IMR-90 (cell line): ENCODE measurements at regions not wholly inside any gene's neighbourhood (a gene's known extent, or its start where the extent isn't known, plus 50 kb on each side); places are given as distances from the start of the nearest gene placed in this dataset.

Experiments used
- ATAC-seq: fragments of 200-7000 bp; cut with Tn5 transposase; 2 replicates; pipeline ENCODE4 v1.9.1; 2020; ENCODE audit warnings: low read depth, mild to moderate bottlenecking, moderate library complexity
- BruUV-seq: library from RNA; stranded (reverse); fragments of 400-500 nt; replicated peaks from 2 replicates; lab custom pipeline; 2021; lab: Mats Ljungman, UMichigan
- CTCF ChIA-PET: fragments of 300-600 bp; formaldehyde crosslinking; extraction: SDS; loops from one replicate; lab custom pipeline; 2021; ENCODE audit warnings: antibody characterized with exemption; lab: Yijun Ruan, JAX
- POLR2A ChIA-PET: fragments of 300-600 bp; sonication (Branson Sonifier 250); formaldehyde crosslinking; loops from one replicate; lab custom pipeline; 2022; ENCODE audit warnings: antibody characterized with exemption; ENCODE audit not compliant: unreplicated experiment; lab: Charles Lee
- DNase-seq: peaks from one replicate; pipeline ENCODE4 v3.0.0; 2013
- H2AFZ ChIP-seq: replicated peaks from 2 replicates; pipeline ENCODE3; 2013; ENCODE audit warnings: low read length, mild to moderate bottlenecking; ENCODE audit not compliant: poor library complexity
- H2AK5ac ChIP-seq: 2 replicates; pipeline ENCODE4 v1.6.1; 2013; ENCODE audit warnings: low read depth, low read length, inconsistent platforms
- H2AK9ac ChIP-seq: replicated peaks from 2 replicates; pipeline ENCODE3; 2013; ENCODE audit warnings: mild to moderate bottlenecking, low read depth, low read length, moderate library complexity; ENCODE audit not compliant: poor library complexity
- H2BK120ac ChIP-seq: 2 replicates; pipeline ENCODE4 v1.6.1; 2013; ENCODE audit warnings: low read depth, low read length, inconsistent platforms
- H2BK15ac ChIP-seq: 3 replicates; pipeline ENCODE4 v1.6.1; 2013; ENCODE audit warnings: low read depth, low read length, inconsistent platforms
- H2BK20ac ChIP-seq: 2 replicates; pipeline ENCODE4 v1.6.1; 2013; ENCODE audit warnings: low read depth, mild to moderate bottlenecking, inconsistent platforms, low read length, moderate library complexity
- H2BK5ac ChIP-seq: 2 replicates; pipeline ENCODE4 v1.6.1; 2013; ENCODE audit warnings: mild to moderate bottlenecking, low read depth, low read length, inconsistent platforms; ENCODE audit not compliant: poor library complexity, severe bottlenecking
- H3K14ac ChIP-seq: replicated peaks from 2 replicates; pipeline ENCODE4 v1.6.1; 2013; ENCODE audit warnings: low read depth, low read length, inconsistent platforms
- H3K18ac ChIP-seq: 2 replicates; pipeline ENCODE4 v1.6.1; 2013; ENCODE audit warnings: low read depth, low read length, control low read depth
- H3K23ac ChIP-seq: 2 replicates; pipeline ENCODE4 v1.6.1; 2013; ENCODE audit warnings: low read depth, low read length, inconsistent platforms
- H3K27ac ChIP-seq: 2 replicates; pipeline ENCODE4 v1.5.1; 2013; ENCODE audit warnings: mild to moderate bottlenecking, control low read depth, low read length; ENCODE audit not compliant: insufficient read depth
- H3K27me3 ChIP-seq: 2 replicates; pipeline ENCODE4 v1.6.1; 2013; ENCODE audit warnings: low read length; ENCODE audit not compliant: control insufficient read depth, insufficient read depth
- H3K36me3 ChIP-seq: 2 replicates; pipeline ENCODE4 v1.6.1; 2013; ENCODE audit warnings: low read length, mixed read lengths; ENCODE audit not compliant: control insufficient read depth, insufficient read depth
- H3K4ac ChIP-seq: 2 replicates; pipeline ENCODE4 v1.6.1; 2013; ENCODE audit warnings: low read depth, low read length, inconsistent platforms
- H3K4me1 ChIP-seq: 2 replicates; pipeline ENCODE4 v1.6.1; 2013; ENCODE audit warnings: low read length, mixed read lengths; ENCODE audit not compliant: control insufficient read depth, insufficient read depth
- H3K4me2 ChIP-seq: 2 replicates; pipeline ENCODE4 v1.6.1; 2013; ENCODE audit warnings: low read depth, mild to moderate bottlenecking, control low read depth, low read length, moderate library complexity
- H3K4me3 ChIP-seq: 2 replicates; pipeline ENCODE4 v1.5.1; 2013; ENCODE audit warnings: low read depth, mild to moderate bottlenecking, control low read depth, low read length, moderate library complexity; ENCODE audit not compliant: insufficient read depth
- H3K56ac ChIP-seq: 2 replicates; pipeline ENCODE4 v1.6.1; 2013; ENCODE audit warnings: low read length, inconsistent platforms; ENCODE audit not compliant: insufficient read depth; ENCODE audit errors: extremely low read depth
- H3K79me1 ChIP-seq, 2 experiments: 2 replicates each; pipeline ENCODE4 v1.6.1; 2013; ENCODE audit warnings: low read length in 2 of 2, inconsistent platforms in 1 of 2, low read depth in 1 of 2
- H3K9ac ChIP-seq: 2 replicates; pipeline ENCODE4 v1.6.1; 2013; ENCODE audit warnings: low read depth, low read length, control low read depth
- H3K9me1 ChIP-seq: 2 replicates; pipeline ENCODE4 v1.6.1; 2013; ENCODE audit warnings: low read length, inconsistent platforms; ENCODE audit not compliant: insufficient read depth
- H3K9me3 ChIP-seq: 2 replicates; pipeline ENCODE4 v1.6.1; 2013; ENCODE audit warnings: low read length; ENCODE audit not compliant: control insufficient read depth, insufficient read depth
- H4K20me1 ChIP-seq: 2 replicates; pipeline ENCODE4 v1.6.1; 2013; ENCODE audit warnings: low read length, inconsistent platforms; ENCODE audit not compliant: insufficient read depth
- H4K5ac ChIP-seq: 2 replicates; pipeline ENCODE4 v1.6.1; 2013; ENCODE audit warnings: mild to moderate bottlenecking, low read depth, low read length, control low read depth
- H4K8ac ChIP-seq, 2 experiments: 2 replicates each; pipeline ENCODE4 v1.6.1; 2013; ENCODE audit warnings: low read depth in 2 of 2, low read length in 2 of 2, control low read depth in 1 of 2, inconsistent platforms in 1 of 2
- H4K91ac ChIP-seq: 2 replicates; pipeline ENCODE4 v1.6.1; 2013; ENCODE audit warnings: low read depth, low read length, inconsistent platforms; ENCODE audit not compliant: insufficient read depth
- CHD1 ChIP-seq: IDR thresholded peaks from 2 replicates; pipeline ENCODE4 v1.6.1; 2012; ENCODE audit warnings: low read depth, low read length, improper control_type of control experiment
- CTCF ChIP-seq: conservative IDR thresholded peaks from 2 replicates; pipeline ENCODE4 v1.5.1; 2012; ENCODE audit warnings: mild to moderate bottlenecking, low read depth, low read length, improper control_type of control experiment
- MAZ ChIP-seq: IDR thresholded peaks from 2 replicates; pipeline ENCODE4 v1.6.1; 2012; ENCODE audit warnings: low read depth, mild to moderate bottlenecking, low read length, improper control_type of control experiment, moderate library complexity, borderline replicate concordance
- MXI1 ChIP-seq: IDR thresholded peaks from 2 replicates; pipeline ENCODE4 v1.6.1; 2012; ENCODE audit warnings: low read depth, mild to moderate bottlenecking, low read length, moderate library complexity, borderline replicate concordance
- RCOR1 ChIP-seq: IDR thresholded peaks from 2 replicates; pipeline ENCODE4 v1.6.1; 2012; ENCODE audit warnings: mild to moderate bottlenecking, low read length, improper control_type of control experiment; ENCODE audit not compliant: insufficient replicate concordance
- USF2 ChIP-seq: fragments of 150-350 bp; IDR thresholded peaks from 2 replicates; pipeline ENCODE4 v1.6.1; 2017; ENCODE audit warnings: mild to moderate bottlenecking, antibody characterized with exemption, low read length, low read depth
- WGBS, 2 experiments: methylation state at CpG; one replicate each; pipeline versions ENCODE4 v1.1.5 to v1.1.7; 2013; ENCODE audit warnings: missing lambda C conversion rate in 2 of 2; ENCODE audit not compliant: insufficient read length in 1 of 2; ENCODE audit errors: extremely low coverage in 2 of 2; 5-methylcytosine and 5-hydroxymethylcytosine counted together
- dilution Hi-C: fragments of 300-500 bp; cut with HindIII; formaldehyde crosslinking; loops from one replicate; pipeline ENCODE4 v1.14.3; 2018; ENCODE audit warnings: low sequenced_read_pairs; ENCODE audit not compliant: unreplicated experiment
- in situ Hi-C: fragments of 300-500 bp; cut with MboI; formaldehyde crosslinking; loops from 3 replicates; pipeline ENCODE4 v1.14.3; 2019; ENCODE audit warnings: low sequenced_read_pairs, inconsistent platforms, mixed read lengths
- intact Hi-C: fragments of 100-400 bp; cut with micrococcal nuclease; formaldehyde crosslinking; loops from 2 replicates; pipeline ENCODE4 v1.10.0; 2022

- no peak overlapping the region for H2AK5ac ChIP-seq
- no peak overlapping the region for H2BK5ac ChIP-seq
- CTCF ChIA-PET, result no interaction called here
- no peaks in the 10 kb centered on the region for H3K4me1 ChIP-seq
- no peak overlapping the region for H3K4me3 ChIP-seq
- no peak for ATAC-seq
- DNase-seq, result no peak
- no peak overlapping the region for H3K18ac ChIP-seq
- H3K4ac ChIP-seq, result no peak overlapping the region
- H3K9me3 ChIP-seq, result peaks cover 6% of the 10 kb centered on the region; the same call in 1 of the 2 replicates
- POLR2A ChIA-PET, result no interaction called here
- BruUV-seq, result no TSS peak
- no peak overlapping the region for H2AK9ac ChIP-seq
- no peaks in the 10 kb centered on the region for H3K36me3 ChIP-seq
- no peak overlapping the region for H3K9ac ChIP-seq
- H2BK20ac ChIP-seq, result no peak overlapping the region
- intact Hi-C loops, result no loop called here
- H3K27ac ChIP-seq, result no peak overlapping the region
- dilution Hi-C loops, result no loop called here
- WGBS, 2 experiments, result 55% methylated on average over 4 of the region's 7 CpGs; no CpG with 5 or more reads in 1 of the 2 experiments
- no peak overlapping the region for H2AFZ ChIP-seq
- H4K5ac ChIP-seq, result no peak overlapping the region
- H2BK120ac ChIP-seq, result no peak overlapping the region
- H3K56ac ChIP-seq, result no peak overlapping the region
- H3K23ac ChIP-seq, result no peak overlapping the region
- H2BK15ac ChIP-seq, result no peak overlapping the region
- H3K14ac ChIP-seq, result no peak overlapping the region
- TF ChIP-seq CTCF, result no peak
- TF ChIP-seq USF2, result no peak
- no peak for TF ChIP-seq RCOR1
- no peak for TF ChIP-seq MXI1
- TF ChIP-seq CHD1, result no peak
- no peak for TF ChIP-seq MAZ
- H4K91ac ChIP-seq, result no peak overlapping the region
- H3K27me3 ChIP-seq, result no peaks in the 10 kb centered on the region
- H3K9me1 ChIP-seq, result no peaks in the 10 kb centered on the region
- no peak overlapping the region for H4K8ac ChIP-seq
- in situ Hi-C loops, result no loop called here
- H3K79me1 ChIP-seq, result no peaks in the 10 kb centered on the region
- H3K4me2 ChIP-seq, result no peak overlapping the region
- no peaks in the 10 kb centered on the region for H4K20me1 ChIP-seq
Measured at GRCh38 chr4:31613946-31614623, 893.9 kb downstream of the PCDH7 start.
